ENCODE measurements at regions not wholly inside any gene's neighbourhood (a gene's known extent, or its start where the extent isn't known, plus 50 kb on each side); places are given as distances from the start of the nearest gene placed in this dataset.

DNA sequence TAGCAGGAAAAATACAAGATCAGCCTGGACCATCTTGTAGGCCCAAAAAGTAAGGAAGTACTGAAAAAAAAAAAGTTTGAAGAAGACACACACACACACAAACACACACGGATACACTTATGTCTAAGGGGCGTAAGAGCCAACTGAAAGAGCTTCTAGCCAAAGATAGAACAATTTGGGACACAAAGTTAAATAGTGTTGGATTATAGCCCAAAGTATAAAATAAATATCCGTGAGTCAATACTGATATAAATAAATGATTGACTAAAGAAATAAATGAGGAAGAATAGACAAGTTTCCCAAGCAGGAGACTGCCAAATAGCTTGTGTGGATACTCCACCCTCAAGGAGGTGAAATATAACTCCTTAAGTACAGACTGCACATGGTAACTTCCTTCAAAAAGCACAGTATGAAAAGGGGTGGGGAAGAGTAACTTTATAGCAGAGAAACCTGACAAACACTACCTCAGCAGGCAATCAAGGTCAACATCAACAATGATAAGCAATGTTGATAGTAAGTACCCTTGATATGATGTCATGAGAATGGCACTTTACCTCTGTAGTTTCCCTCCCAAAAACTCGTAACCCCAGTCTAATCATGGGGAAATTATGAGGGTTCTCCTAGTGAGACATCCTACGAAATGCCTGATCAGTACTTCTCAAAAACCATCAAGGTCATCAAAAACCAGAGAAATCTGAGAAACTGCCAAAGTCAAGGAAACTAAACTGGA, 187.3 kb upstream of the ATP11B start:
- ATAC-seq (no peak), DNase-seq (ENCODE audit: missing footprints) (no peak)
- intact Hi-C loops (cut with DNase I): no loop called here

DNA sequence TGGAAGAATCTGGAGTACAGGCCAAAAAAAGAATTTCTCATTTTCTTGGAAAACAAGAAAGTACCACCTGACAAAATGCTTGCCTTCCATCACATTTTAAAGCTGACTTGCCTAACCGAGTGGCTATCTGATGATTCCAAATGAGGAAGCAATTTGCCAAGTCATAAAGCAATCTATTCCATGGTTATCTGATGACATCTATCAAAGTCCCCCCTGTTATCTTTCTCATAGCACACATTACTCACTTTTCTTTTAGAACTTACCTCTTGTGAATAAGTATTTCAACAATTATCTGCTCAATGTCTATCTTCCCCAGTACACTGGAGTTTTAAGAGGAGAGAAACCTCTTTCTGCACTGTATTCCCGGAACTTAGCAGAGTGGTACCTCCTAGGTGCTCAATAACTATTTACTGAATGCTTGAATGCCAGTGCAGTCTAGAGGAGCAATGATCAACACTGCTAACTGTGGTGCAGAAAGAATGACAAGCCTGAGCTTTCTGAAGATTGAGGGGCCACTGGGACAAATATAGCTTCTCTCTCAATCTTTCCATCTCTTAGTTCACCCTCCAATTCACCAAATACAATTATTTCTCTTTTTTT, 186.3 kb upstream of the ATP11B start:
- ATAC-seq (no peak), DNase-seq (ENCODE audit: missing footprints) (no peak)
- intact Hi-C loops (cut with DNase I): no loop called here

DNA sequence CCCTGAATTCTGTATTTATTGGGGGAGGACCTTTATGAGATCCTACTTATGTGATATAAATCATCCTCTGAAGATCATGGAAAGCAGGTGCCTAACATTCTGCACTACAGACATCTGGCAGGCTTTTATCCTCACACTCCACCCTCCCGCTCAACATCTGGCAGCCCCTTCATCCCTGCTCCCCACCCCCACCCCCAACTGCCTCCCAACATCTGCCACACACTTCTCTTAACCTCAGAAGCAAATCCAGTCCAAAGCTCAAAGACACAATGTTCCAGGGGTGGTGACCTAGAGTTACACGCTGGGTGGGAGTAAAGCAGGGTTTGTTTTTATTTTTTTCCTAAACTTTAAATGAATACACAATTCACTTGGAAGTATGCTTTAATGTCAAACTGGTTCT, 184.5 kb upstream of the ATP11B start:
- intact Hi-C loops (cut with DNase I): no loop called here
- no peak for ATAC-seq
- no peak for DNase-seq (ENCODE audit: missing footprints)

DNA sequence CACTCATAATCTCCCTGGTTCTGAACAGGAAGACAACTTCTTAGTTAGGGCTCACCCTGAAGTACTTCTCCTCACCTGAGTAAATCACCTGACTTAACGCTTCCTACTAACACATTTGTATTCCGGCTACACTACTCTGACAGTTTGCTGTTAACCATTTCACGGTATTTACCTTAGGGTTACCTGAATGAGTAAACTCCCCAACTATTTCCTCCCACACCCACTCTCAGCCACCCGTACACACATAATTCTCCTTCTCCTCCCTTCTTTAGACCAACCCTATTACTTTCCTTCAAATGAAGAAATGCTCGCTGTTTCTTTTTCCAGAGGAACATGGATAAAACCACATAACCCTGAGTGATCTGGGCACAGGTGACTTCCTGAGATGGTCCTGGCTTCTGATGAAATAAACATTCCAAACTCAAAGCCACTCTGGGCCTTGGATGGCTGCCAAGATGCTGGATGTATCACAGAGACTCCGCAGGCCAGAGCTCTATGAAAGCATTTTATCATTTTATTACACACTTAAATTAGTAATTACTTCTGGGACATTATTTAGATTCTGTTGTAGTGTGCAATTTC, 183.6 kb upstream of the ATP11B start:
- ATAC-seq: no peak
- intact Hi-C loops (cut with DNase I): no loop called here
- no peak for DNase-seq (ENCODE audit: missing footprints)

DNA sequence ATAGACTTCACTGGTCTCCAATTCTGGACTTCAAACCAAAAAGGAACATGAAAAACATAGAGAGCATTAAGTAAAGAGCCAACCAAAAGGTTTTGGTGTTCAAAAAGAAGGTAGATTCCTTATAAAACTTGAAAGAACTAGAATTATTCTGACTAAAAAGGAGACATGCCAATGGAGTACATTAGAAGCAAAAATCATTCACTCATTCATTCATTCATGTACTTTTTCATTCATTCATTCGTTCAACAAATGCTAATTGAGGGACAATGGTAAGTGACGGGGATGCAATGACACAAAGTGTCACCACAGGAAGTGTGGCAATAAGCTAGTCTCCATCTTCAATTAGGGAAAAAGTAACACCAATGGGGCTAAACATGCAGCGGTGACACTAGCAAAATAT, 181.0 kb upstream of the ATP11B start:
- ATAC-seq (no peak), DNase-seq (ENCODE audit: missing footprints) (no peak)
- intact Hi-C loops (cut with DNase I): no loop called here

DNA sequence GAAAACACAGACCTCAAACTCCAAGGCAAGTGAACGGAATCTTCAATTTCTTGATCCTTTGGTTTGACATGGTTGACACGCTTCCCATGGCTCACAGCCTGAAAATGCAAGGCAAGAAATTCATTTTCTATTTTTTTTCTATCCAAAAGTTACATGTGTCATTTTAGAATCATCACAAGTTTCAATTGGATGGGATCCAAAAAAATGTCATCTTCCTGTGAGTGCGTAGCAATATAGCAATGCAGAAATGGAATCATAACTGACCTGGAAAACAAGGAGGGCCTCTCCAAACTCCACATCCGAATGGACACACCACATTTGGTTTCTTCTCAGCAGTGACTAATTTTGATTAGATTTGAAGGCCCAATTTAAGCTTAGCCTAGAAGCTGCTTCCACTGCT, 175.8 kb upstream of the ATP11B start:
- intact Hi-C loops (cut with DNase I): no loop called here
- DNase-seq (ENCODE audit: missing footprints) (no peak), ATAC-seq (no peak)

DNA sequence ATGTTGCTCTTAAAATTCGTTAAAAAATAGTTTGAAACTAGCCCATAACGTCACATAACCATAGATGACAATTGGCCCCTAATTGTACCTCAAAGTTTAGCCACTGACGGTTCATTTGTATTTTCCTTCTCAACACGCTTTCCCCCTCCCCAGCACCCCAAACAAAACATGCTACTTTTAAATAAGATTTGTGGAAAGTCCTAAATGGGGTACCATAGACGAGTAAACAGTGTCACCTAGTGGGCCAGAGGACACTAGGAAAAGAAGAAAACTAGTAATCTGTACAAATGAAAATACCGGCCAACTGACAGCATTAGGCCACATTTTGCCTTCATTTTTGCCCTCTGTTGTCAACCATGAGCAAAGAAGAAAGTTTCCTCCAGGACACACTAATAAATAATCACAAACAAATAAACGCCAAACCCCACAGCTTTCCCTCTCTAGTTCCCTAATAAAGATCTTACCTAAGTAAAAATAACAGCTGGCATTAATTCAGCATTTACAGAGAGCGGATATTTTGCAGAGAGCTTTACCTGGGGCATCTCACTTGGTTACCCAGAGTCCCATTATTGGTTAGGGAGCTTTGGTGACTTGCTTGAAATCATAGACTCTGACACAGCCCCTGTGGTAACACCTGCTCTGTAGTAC, 175.1 kb upstream of the ATP11B start:
- DNase-seq (ENCODE audit: missing footprints): no peak
- no peak for ATAC-seq
- intact Hi-C loops (cut with DNase I): no loop called here

DNA sequence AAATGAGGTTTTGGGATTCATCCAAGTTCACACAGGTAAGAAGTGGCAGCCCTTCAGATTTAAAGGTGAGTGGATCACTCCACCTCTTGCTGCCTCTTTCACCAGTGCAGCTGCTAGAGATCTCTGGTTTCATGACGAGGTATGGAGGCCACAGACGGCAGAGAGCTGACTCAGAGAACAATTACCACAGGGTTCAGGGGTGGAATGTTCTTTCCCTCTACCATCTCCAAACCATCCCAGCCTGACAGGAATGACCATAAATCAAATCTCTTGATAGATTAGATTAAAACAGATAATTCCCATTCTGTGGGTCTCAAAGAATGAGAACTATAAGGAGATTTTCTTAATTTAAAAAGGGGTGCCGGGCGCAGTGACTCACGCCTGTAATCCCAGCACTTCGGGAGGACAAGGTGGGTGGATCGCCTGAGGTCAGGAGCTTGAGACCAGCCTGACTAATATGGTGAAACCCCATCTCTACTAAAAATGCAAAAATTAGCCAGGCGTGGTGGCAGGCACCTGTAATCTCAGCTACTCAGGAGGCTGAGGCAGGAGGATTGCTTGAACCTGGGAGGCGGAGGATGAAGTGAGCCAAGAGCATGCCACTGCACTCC, 174.2 kb upstream of the ATP11B start:
- no peak for ATAC-seq
- intact Hi-C loops (cut with DNase I): no loop called here
- DNase-seq (ENCODE audit: missing footprints): no peak

DNA sequence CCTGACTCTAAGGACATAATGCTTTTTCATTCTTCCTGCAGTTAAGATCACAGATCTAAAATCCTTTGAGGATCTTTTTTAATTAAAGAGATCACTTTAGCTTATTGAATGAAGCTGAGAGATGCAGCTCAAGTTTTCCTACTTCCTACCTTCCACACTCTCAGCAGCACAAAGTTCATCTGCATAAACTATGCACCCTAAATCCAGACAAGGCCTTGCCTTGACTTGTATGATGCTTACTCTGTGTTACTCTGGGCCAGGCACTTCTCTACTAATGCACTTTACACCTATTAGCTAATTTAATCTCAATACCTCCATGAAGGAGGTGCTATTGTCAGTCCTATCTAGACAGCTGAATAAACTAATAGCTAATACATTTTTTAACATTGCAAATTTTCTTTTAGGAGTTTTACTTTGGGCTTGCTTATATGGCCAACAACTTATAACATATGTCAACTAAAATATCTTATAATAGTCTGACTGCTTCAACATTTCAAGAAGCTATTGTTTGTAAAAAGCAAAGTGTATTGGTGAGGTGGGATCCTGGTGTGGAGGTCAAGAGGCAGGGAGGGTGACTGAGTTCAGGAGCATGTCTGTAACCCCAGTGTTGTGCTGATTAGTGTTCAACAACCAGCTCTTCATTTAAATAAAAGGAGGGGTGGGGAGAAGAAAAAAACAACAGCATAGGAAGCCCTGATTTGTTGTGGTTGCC, 172.4 kb upstream of the ATP11B start:
- DNase-seq (ENCODE audit: missing footprints): no peak
- intact Hi-C loops (cut with DNase I): no loop called here
- ATAC-seq: no peak

DNA sequence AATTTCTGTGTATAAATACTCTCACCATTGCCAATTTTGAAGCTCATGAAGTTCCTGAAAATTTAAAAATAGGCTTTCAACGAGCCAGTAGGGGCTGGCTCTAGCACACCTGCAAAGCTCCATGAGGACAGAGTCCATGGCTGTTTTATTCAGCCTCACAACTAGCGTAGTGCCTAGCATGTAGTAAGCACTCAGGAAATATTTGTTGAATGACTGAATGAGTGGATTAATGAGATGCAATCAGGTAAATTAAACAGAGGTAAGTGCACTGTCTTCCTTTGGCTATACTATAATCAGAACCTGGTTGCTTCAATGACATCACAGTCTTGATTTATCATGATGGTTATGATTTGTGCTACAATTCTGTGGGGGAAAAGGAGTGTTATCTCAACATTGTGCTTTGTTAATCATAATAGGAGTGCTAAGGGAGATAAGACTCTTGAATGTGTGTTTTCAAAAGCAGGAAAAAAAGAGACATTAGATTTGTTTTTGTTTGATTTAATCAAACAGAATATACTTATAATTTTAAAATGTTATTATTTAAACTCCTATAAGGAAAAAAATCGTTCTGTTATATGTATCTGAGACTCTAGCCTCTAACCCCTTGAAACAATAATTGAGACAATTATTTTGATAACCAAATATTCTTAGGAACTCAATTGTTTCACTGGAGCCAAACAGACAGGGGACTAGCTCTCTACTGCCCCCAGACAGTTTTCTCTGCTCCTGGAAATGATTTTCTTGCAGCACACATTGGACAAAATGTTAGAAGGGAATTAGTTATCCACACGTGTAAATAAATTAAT, 171.7 kb upstream of the ATP11B start:
- ATAC-seq (no peak), DNase-seq (ENCODE audit: missing footprints) (no peak)
- intact Hi-C loops (cut with DNase I): no loop called here

DNA sequence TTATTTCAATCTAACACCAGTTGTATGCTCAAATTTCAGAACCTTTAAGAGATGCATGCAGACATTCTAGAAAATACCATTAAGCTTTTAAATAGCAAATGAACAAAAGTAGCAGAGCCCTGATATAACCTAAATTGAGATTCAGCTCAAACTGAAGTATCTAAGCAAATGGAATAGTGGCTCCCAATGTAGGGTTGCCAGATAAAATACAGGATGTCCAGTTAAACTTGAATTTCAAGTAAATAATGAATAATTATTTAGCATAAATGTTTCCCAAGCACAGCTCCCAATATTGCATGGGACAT, 171.1 kb upstream of the ATP11B start:
- no peak for ATAC-seq
- intact Hi-C loops (cut with DNase I): no loop called here
- DNase-seq (ENCODE audit: missing footprints): no peak

DNA sequence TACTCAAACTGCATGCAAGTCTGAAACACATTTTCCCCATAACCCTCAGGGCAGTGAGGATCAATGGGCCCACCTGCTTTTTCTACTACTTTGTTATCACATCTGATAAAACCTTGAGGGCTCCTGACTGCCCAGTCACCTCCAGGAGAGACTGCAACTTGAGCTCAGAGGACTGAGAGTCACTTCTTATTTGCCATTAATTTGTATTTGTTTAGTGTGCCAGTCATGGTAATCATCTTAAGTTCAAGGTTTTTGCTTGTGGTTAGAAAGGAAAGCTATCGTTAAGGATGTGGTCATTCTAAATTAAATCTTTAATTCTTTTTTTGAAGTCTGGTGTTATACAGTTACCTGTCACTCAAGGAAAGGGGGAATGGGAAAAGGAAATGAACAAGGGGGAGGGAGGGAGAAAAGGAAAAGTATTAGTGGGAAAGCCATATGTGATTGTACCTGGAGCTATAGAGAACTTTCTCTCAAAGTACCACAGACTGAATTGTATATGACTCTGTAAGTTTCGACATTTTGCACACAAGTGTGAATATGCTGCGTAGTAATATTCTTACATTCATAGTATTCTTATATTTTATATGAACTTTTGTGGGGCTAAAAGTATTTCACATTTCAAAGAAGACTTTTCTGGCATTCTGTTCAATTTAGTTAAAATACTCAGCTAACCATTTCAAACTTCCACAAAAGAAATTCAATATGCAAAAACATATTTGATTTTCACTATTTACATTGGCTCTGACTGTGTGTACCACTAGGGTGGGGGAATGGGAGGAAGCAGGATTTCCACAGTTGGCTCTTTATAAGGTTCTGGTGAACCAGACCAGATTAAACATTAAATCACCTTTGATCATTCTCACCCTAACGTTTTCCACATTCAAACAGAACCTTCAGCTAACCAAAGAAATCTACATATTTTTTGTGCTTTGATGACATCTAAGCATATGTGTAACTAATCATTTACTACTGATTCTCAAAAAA, 166.5 kb upstream of the ATP11B start:
- DNase-seq (ENCODE audit: missing footprints) (no peak), ATAC-seq (no peak)
- intact Hi-C loops (cut with DNase I): no loop called here

DNA sequence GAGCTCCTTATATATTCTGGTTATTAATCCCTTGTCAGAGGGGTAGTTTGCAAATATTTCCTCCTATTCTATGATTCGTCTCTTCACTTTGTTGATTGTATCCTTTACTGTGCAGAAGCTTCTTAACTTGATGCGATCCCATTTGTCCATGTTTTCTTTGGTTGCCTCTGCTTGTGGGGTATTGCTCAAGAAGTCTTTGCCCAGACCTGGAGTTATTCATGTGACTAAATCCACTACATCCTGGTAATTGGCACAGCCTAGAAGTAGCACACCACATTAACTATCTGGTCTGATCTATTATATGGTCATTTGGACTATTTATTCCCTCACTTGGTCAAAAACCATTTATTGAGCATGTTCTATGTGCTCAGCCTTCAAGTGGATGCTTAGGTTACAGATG, 164.8 kb upstream of the ATP11B start:
- intact Hi-C loops (cut with DNase I): no loop called here
- ATAC-seq: no peak
- no peak for DNase-seq (ENCODE audit: missing footprints)

DNA sequence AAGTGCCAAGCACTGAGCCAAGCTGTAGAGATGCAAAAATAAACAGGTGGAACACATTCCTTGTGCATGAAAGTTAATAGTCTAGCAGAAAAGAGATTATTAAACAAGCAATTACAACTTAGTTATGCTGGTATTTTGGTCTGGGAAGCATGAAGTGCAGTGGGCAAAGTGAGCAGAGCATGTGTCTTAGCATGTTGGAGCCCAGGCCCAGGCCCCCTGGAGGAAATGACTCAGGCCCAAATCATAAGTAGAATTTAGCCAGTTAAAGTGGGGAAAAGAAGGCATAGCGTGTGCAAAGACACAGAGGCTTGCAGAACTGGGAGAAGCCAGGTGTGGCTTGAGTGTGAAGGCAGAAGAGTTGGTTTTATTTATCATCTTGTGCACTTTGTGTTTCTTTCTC, 163.8 kb upstream of the ATP11B start:
- DNase-seq (ENCODE audit: missing footprints): no peak
- no peak for ATAC-seq
- intact Hi-C loops (cut with DNase I): no loop called here

DNA sequence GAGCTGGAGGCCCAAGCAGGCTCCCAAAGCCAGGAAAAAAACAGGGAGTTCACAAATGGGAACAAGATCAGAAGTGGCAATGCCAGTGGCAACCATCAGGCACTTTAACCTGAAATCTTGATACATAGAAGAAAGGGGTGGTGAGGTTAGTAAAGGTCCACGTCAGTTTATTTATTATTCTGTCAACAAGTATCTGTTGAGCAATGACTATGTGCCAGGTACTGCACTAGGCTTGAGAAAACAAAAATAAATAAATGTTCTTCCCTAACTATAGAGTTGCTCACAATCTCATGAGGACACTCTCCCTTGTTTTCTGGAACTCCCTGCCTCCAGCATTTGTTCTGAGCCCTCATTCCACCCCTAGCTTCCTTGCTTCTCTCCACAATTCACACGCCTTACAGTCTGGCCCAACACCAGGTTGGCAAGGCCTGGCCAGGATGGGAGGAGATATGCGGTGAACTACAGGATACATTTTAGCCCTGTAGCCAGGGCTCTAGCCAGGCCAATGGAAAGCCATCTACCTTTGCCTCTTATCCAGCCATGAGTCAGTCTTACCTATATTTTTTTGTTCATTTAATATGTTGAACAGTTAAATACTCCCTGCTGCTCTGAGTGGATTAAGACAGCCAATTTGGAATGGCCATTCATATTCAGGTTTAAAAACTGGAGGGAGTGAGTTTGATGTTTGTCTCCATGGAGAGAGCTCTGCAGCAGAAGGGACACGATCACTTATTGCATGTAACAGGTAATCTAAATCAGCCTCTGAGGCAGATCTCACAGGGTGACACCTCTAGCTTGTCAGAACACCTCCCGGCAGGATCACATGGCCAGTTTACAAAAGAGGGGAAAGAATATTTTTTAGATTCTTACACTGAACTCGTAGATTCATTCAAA, 161.9 kb upstream of the ATP11B start:
- ATAC-seq (no peak), DNase-seq (ENCODE audit: missing footprints) (no peak)
- intact Hi-C loops (cut with DNase I): no loop called here

DNA sequence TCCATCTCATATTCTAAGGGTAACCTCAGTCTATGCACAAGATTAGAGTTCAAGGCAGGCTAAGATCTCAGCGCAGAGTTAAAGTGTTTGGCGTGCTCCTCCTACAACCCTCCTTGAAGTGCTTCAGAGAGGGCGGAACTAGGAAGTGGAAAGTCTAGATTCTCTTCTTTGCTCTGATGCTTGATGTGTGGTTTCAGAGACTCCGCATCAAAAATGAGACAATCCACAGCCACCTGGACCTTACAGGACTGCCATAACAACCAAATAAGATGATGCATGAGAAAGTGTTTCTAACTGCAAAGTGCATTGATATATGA, 161.3 kb upstream of the ATP11B start:
- DNase-seq (ENCODE audit: missing footprints) (no peak), ATAC-seq (no peak)
- intact Hi-C loops (cut with DNase I): no loop called here

DNA sequence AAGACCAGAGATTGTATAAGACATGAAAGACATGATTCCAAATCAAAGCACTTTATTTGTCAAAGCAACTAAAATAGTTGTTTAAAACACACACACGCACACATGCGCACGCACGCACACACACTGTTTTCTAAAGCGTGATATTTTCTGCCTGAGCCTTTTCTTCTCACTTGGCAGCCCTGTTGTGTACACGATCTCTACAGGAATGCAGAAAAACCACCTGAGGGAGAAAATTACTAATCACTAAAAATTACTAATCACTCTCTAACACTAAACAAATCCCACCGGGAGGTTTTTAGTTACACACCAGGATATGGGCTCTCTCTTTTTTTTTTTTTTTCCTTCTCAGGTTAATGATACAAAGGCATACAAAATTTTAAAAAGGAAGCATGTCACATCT, 160.1 kb upstream of the ATP11B start:
- intact Hi-C loops (cut with DNase I): no loop called here
- no peak for DNase-seq (ENCODE audit: missing footprints)
- ATAC-seq: no peak

Data from Right ventricle myocardium inferior (tissue), 1 donor.